KMS-11 (cell line): ENCODE measurements at regions not wholly inside any gene's neighbourhood (a gene's known extent, or its start where the extent isn't known, plus 50 kb on each side); places are given as distances from the start of the nearest gene placed in this dataset.

Source experiments
- H2AFZ ChIP-seq: fragments of 200-600 bp; sonication (generic); 2 replicates; pipeline ENCODE4 v1.6.1; 2016; ENCODE audit warnings: antibody characterized with exemption, mixed run types, low read depth
- H3K27ac ChIP-seq: fragments of 200-600 bp; sonication (generic); 2 replicates; pipeline ENCODE4 v1.6.1; 2016; ENCODE audit warnings: mild to moderate bottlenecking, mixed run types
- H3K27me3 ChIP-seq: fragments of 200-600 bp; sonication (generic); 2 replicates; pipeline ENCODE4 v1.6.1; 2017; ENCODE audit warnings: mild to moderate bottlenecking, low read depth, mixed run types, moderate library complexity; ENCODE audit not compliant: insufficient read depth
- H3K36me3 ChIP-seq: fragments of 200-600 bp; sonication (generic); 2 replicates; pipeline ENCODE4 v1.6.1; 2017; ENCODE audit warnings: mild to moderate bottlenecking, mixed run types; ENCODE audit not compliant: insufficient read depth
- H3K4me1 ChIP-seq: fragments of 200-600 bp; sonication (generic); 2 replicates; pipeline ENCODE4 v1.6.1; 2016; ENCODE audit warnings: mild to moderate bottlenecking, low read depth, mixed run types; ENCODE audit not compliant: poor library complexity, severe bottlenecking
- H3K4me2 ChIP-seq: fragments of 200-600 bp; sonication (generic); 2 replicates; pipeline ENCODE4 v1.7.0; 2016; ENCODE audit warnings: mild to moderate bottlenecking, mixed run types
- H3K4me3 ChIP-seq: fragments of 200-600 bp; sonication (generic); IDR thresholded peaks from 2 replicates; pipeline ENCODE4 v1.6.1; 2017; ENCODE audit warnings: low read depth, low read length, mixed read lengths; ENCODE audit not compliant: insufficient read depth
- H3K79me2 ChIP-seq: fragments of 200-600 bp; sonication (generic); 2 replicates; pipeline ENCODE4 v1.6.1; 2016; ENCODE audit warnings: low read depth, mixed run types; ENCODE audit not compliant: insufficient read depth
- H3K9ac ChIP-seq: fragments of 200-600 bp; sonication (generic); 2 replicates; pipeline ENCODE4 v1.6.1; 2016; ENCODE audit warnings: mild to moderate bottlenecking, mixed run types
- H4K20me1 ChIP-seq: fragments of 200-600 bp; sonication (generic); 2 replicates; pipeline ENCODE4 v1.6.1; 2016; ENCODE audit warnings: mild to moderate bottlenecking, mixed run types; ENCODE audit not compliant: insufficient read depth
- TF ChIP-seq, protein P1 (sequence below): fragments of 200-600 bp; sonication (generic); conservative IDR thresholded peaks from 2 replicates; pipeline ENCODE4 v1.6.1; 2017; ENCODE audit warnings: low read depth, mild to moderate bottlenecking, antibody characterized with exemption, low read length, moderate library complexity, mixed read lengths

DNA sequence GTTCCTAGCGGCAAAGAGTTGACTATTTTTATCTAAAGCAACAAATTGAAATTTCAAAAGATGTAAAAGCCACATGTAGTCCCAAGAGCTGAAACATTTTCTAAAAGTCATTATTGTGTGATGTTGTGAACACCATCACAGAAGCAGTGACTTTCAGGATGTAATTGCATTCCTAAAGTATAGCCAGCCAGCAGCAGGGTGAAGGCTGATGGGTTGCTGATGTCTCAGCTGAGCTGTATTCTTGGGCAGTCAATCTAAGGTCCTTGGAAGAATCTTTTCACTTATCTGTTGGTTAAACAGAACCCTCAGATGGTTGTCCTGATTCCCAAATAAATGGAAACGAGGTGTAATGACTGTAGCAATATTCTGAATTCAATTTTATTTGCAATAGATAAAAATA is 237.4 kb upstream of the WWC1 start:
- no peaks in the 10 kb centered on the region for H3K36me3 ChIP-seq

DNA sequence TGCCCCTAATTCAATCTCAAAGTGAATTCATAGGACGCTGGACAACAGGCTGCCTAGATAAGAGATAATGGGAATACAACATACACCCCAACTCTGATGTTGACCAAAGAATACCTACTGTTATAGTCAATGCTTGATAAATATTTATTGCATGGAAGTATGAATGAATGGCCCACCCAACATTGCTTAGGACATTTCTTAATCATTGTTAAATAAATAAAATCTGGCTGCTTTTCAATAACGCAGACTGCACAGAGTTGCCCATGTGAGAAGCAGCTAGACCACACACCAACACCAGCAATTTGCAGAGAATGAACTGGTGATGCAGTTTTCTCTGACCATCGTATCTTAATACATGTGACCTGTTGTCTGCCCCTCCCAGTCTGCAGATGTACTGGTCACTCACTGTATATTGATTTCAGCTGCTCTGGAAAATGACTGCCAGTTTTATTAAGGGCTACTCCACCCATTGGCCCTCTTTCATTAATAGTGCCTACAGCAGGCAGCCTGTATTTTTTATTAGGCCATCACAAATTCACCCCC is 236.2 kb upstream of the WWC1 start:
- no peak overlapping the region for H3K9ac ChIP-seq
- H3K79me2 ChIP-seq: no peaks in the 10 kb centered on the region
- no peak overlapping the region for H2AFZ ChIP-seq
- H3K4me3 ChIP-seq: no peak overlapping the region
- TF ChIP-seq, protein P1, sequence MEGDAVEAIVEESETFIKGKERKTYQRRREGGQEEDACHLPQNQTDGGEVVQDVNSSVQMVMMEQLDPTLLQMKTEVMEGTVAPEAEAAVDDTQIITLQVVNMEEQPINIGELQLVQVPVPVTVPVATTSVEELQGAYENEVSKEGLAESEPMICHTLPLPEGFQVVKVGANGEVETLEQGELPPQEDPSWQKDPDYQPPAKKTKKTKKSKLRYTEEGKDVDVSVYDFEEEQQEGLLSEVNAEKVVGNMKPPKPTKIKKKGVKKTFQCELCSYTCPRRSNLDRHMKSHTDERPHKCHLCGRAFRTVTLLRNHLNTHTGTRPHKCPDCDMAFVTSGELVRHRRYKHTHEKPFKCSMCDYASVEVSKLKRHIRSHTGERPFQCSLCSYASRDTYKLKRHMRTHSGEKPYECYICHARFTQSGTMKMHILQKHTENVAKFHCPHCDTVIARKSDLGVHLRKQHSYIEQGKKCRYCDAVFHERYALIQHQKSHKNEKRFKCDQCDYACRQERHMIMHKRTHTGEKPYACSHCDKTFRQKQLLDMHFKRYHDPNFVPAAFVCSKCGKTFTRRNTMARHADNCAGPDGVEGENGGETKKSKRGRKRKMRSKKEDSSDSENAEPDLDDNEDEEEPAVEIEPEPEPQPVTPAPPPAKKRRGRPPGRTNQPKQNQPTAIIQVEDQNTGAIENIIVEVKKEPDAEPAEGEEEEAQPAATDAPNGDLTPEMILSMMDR: no peak
- H3K27ac ChIP-seq: no peak overlapping the region
- H4K20me1 ChIP-seq: no peaks in the 10 kb centered on the region
- H3K4me1 ChIP-seq: no peaks in the 10 kb centered on the region
- no peaks in the 10 kb centered on the region for H3K27me3 ChIP-seq
- H3K36me3 ChIP-seq: no peaks in the 10 kb centered on the region
- H3K4me2 ChIP-seq: no peak overlapping the region

More for the DNA sequence above, 237.4 kb upstream of the WWC1 start:
- TF ChIP-seq, protein P1: no peak
- Histone ChIP-seq H2AFZ (no peak overlapping the region), H3K4me3 (no peak overlapping the region), H3K27me3 (no peaks in the 10 kb centered on the region), H3K4me2 (no peak overlapping the region), H3K9ac (no peak overlapping the region), H4K20me1 (no peaks in the 10 kb centered on the region), H3K27ac (no peak overlapping the region), H3K4me1 (no peaks in the 10 kb centered on the region), H3K79me2 (no peaks in the 10 kb centered on the region)

DNA sequence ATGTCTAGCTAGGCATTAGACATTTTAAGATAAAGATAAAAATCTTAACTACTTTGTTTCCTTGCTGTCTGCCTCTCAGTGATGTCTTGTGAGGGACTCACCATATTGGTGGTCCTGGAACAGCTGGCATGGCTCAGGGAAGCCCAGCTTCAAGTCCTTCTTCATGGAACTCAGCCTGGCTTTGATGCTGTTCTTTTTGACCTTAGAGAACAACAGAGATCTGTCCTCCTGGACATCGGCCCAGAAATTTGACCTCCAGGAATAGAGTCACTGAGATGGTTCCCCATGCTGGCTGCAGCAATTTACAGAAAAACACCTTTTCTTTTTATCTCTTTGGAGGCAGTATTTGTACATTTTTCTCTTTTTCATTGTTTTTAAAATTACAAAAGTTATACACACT is 235.5 kb upstream of the WWC1 start:
- Histone ChIP-seq H3K27me3 (no peaks in the 10 kb centered on the region), H2AFZ (no peak overlapping the region), H3K4me1 (no peaks in the 10 kb centered on the region), H3K79me2 (no peaks in the 10 kb centered on the region), H3K9ac (no peak overlapping the region), H3K36me3 (no peaks in the 10 kb centered on the region), H3K27ac (no peak overlapping the region), H4K20me1 (no peaks in the 10 kb centered on the region), H3K4me2 (no peak overlapping the region), H3K4me3 (no peak overlapping the region)
- TF ChIP-seq, protein P1: no peak

DNA sequence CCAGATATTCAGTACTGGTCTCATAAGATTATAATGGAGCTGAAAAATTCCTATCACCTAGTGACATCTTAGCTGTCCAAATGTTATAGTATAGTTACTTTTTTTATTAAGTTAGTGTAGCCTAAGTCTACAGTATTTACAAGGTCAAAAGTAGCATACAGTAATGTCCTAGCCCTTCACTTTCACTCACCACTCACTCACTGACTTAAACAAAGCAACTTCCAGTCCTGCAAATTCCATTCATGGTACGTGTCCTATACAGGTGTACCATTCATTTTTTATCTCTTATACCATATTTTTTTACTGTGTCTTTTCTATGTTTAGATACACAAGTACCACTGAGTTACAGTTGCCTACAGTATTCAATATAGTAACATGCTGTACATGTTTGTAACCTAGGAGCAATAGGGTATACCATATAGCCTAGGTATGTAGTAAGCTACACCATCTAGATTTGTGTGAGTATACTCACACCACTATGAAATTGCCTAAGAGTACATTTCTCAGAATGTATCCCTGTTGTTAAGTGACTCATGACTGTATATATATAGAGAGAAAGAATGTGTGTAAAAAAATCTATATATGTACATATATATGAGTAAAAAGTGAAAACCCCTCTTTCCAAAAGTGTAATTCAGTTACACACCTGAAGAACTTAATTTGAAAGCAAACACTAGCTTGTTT is 234.8 kb upstream of the WWC1 start:
- H2AFZ ChIP-seq: no peak overlapping the region
- no peak overlapping the region for H3K27ac ChIP-seq
- TF ChIP-seq, protein P1: no peak
- H3K79me2 ChIP-seq: no peaks in the 10 kb centered on the region
- H3K4me1 ChIP-seq: no peaks in the 10 kb centered on the region
- H3K27me3 ChIP-seq: no peaks in the 10 kb centered on the region
- H3K9ac ChIP-seq: no peak overlapping the region
- no peaks in the 10 kb centered on the region for H3K36me3 ChIP-seq
- H3K4me2 ChIP-seq: no peak overlapping the region
- no peak overlapping the region for H3K4me3 ChIP-seq
- H4K20me1 ChIP-seq: no peaks in the 10 kb centered on the region
